ENCODE measurements at regions not wholly inside any gene's neighbourhood (a gene's known extent, or its start where the extent isn't known, plus 50 kb on each side); places are given as distances from the start of the nearest gene placed in this dataset.

- TF ChIP-seq CTCF (IDR thresholded peaks at IDR 0.05; ENCODE audit: borderline replicate concordance, control extremely low read depth, extremely low read depth, insufficient read depth, missing control alignments) = no peak
- DNase-seq (ENCODE audit: low spot score) = no peak
- in situ Hi-C loops (cut with MboI; ENCODE audit: low sequenced_read_pairs, unreplicated experiment) = no loop called here
Measured at GRCh38 chr9:2298217-2298616, 283.1 kb downstream of the SMARCA2 start.

- no peak for DNase-seq (ENCODE audit: low spot score)
- TF ChIP-seq CTCF (IDR thresholded peaks at IDR 0.05; ENCODE audit: borderline replicate concordance, control extremely low read depth, extremely low read depth, insufficient read depth, missing control alignments) = no peak
- in situ Hi-C loops (cut with MboI; ENCODE audit: low sequenced_read_pairs, unreplicated experiment) = no loop called here
Measured at GRCh38 chr9:2299156-2299842, 284.2 kb downstream of the SMARCA2 start.

- in situ Hi-C loops (cut with MboI; ENCODE audit: low sequenced_read_pairs, unreplicated experiment) = no loop called here
- TF ChIP-seq CTCF (IDR thresholded peaks at IDR 0.05; ENCODE audit: borderline replicate concordance, control extremely low read depth, extremely low read depth, insufficient read depth, missing control alignments) = no peak
- DNase-seq (ENCODE audit: low spot score) = no peak
Measured at GRCh38 chr9:2299843-2300205, 284.7 kb downstream of the SMARCA2 start.

- in situ Hi-C loops (cut with MboI; ENCODE audit: low sequenced_read_pairs, unreplicated experiment) = no loop called here
- TF ChIP-seq CTCF (IDR thresholded peaks at IDR 0.05; ENCODE audit: borderline replicate concordance, control extremely low read depth, extremely low read depth, insufficient read depth, missing control alignments) = no peak
- no peak for DNase-seq (ENCODE audit: low spot score)
Measured at GRCh38 chr9:2300325-2300724, 285.2 kb downstream of the SMARCA2 start.

- in situ Hi-C loops (cut with MboI; ENCODE audit: low sequenced_read_pairs, unreplicated experiment) = no loop called here
- TF ChIP-seq CTCF (IDR thresholded peaks at IDR 0.05; ENCODE audit: borderline replicate concordance, control extremely low read depth, extremely low read depth, insufficient read depth, missing control alignments) = no peak
- DNase-seq (ENCODE audit: low spot score) = no peak
Measured at GRCh38 chr9:2302606-2303005, 287.5 kb downstream of the SMARCA2 start.

- no peak for DNase-seq (ENCODE audit: low spot score)
- in situ Hi-C loops (cut with MboI; ENCODE audit: low sequenced_read_pairs, unreplicated experiment) = no loop called here
- TF ChIP-seq CTCF (IDR thresholded peaks at IDR 0.05; ENCODE audit: borderline replicate concordance, control extremely low read depth, extremely low read depth, insufficient read depth, missing control alignments) = no peak
Measured at GRCh38 chr9:2303056-2303455, 287.9 kb downstream of the SMARCA2 start.

Data from GM13976 (cell line).